Mesendoderm (in vitro differentiated cells): ENCODE measurements at regions not wholly inside any gene's neighbourhood (a gene's known extent, or its start where the extent isn't known, plus 50 kb on each side); places are given as distances from the start of the nearest gene placed in this dataset.

Experiments
- DNase-seq: peaks from one replicate; pipeline ENCODE4 v3.0.0; 2013
- H2AK5ac ChIP-seq: 2 replicates; pipeline ENCODE4 v1.6.1; 2013; ENCODE audit warnings: low read length, inconsistent platforms
- H2BK120ac ChIP-seq: 2 replicates; pipeline ENCODE4 v1.6.1; 2013; ENCODE audit warnings: low read depth, mild to moderate bottlenecking, low read length, moderate library complexity, mixed read lengths
- H2BK15ac ChIP-seq: replicated peaks from 2 replicates; pipeline ENCODE4 v1.6.1; 2013; ENCODE audit warnings: low read depth, mild to moderate bottlenecking, moderate library complexity
- H2BK5ac ChIP-seq: 2 replicates; pipeline ENCODE4 v1.6.1; 2013; ENCODE audit warnings: low read length, inconsistent platforms
- H3K18ac ChIP-seq: 2 replicates; pipeline ENCODE4 v1.6.1; 2013; ENCODE audit warnings: mild to moderate bottlenecking, low read length, mixed read lengths
- H3K23ac ChIP-seq: one replicate; pipeline ENCODE4 v1.6.1; 2013; ENCODE audit warnings: low read length
- H3K27ac ChIP-seq: 2 replicates; pipeline ENCODE4 v1.5.1; 2013; ENCODE audit warnings: low read depth, mild to moderate bottlenecking, inconsistent platforms, low read length, moderate library complexity
- H3K27me3 ChIP-seq: 2 replicates; pipeline ENCODE4 v1.6.1; 2013; ENCODE audit warnings: low read length, control low read depth, mild to moderate bottlenecking, inconsistent platforms; ENCODE audit not compliant: insufficient read depth, poor library complexity
- H3K36me3 ChIP-seq: 2 replicates; pipeline ENCODE4 v1.6.1; 2013; ENCODE audit warnings: low read length, inconsistent platforms; ENCODE audit not compliant: control insufficient read depth, insufficient read depth
- H3K4ac ChIP-seq: one replicate; pipeline ENCODE4 v1.6.1; 2013; ENCODE audit warnings: low read depth, mild to moderate bottlenecking, low read length, moderate library complexity
- H3K4me1 ChIP-seq: 2 replicates; pipeline ENCODE4 v1.6.1; 2013; ENCODE audit warnings: low read depth, low read length, inconsistent platforms; ENCODE audit not compliant: control insufficient read depth
- H3K4me2 ChIP-seq: 2 replicates; pipeline ENCODE4 v1.6.1; 2013; ENCODE audit warnings: low read length
- H3K4me3 ChIP-seq: 2 replicates; pipeline ENCODE4 v1.5.1; 2013; ENCODE audit warnings: mild to moderate bottlenecking, low read length
- H3K56ac ChIP-seq: one replicate; pipeline ENCODE4 v1.6.1; 2013; ENCODE audit warnings: low read length
- H3K79me1 ChIP-seq: 2 replicates; pipeline ENCODE4 v1.6.1; 2013; ENCODE audit warnings: low read length, inconsistent platforms
- H3K79me2 ChIP-seq: 2 replicates; pipeline ENCODE4 v1.6.1; 2013; ENCODE audit warnings: mild to moderate bottlenecking, low read length; ENCODE audit not compliant: control insufficient read depth, insufficient read depth
- H3K9ac ChIP-seq: 2 replicates; pipeline ENCODE4 v1.6.1; 2013; ENCODE audit warnings: low read length, inconsistent platforms
- H4K5ac ChIP-seq: one replicate; pipeline ENCODE4 v1.6.1; 2013; ENCODE audit warnings: low read length
- H4K8ac ChIP-seq: one replicate; pipeline ENCODE4 v1.6.1; 2013; ENCODE audit warnings: low read depth, mild to moderate bottlenecking, control low read depth, low read length, moderate library complexity
- WGBS: extraction: QIAGEN DNeasy Blood & Tissue Kit; methylation state at CpG from one replicate; pipeline ENCODE4 v1.1.7; 2013; ENCODE audit warnings: low lambda C conversion rate, missing lambda C conversion rate; ENCODE audit not compliant: insufficient coverage; ENCODE audit errors: extremely low coverage; 5-methylcytosine and 5-hydroxymethylcytosine counted together

DNA sequence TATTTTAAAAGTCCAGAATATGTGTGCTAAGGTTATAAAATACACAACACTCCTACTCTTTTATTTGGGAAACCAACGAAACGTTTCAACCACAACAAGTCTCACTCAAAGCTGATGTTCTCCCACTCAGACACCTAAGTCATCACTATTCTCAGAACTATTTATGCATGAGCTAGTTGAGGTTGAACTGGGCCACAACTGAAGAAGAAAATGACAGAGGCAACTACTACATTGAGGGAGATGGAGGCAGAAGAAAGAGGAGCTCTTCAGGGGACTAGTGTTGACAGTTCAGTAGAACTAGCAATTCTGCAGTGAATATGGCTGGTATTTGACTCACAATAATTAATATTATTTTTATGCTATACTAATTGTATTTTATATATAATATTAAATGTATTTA is 198.2 kb downstream of the SEC16B start:
- no peaks in the 10 kb centered on the region for H3K4me1 ChIP-seq
- H3K23ac ChIP-seq, result no peak overlapping the region
- DNase-seq, result no peak
- no peak overlapping the region for H3K18ac ChIP-seq
- H3K4ac ChIP-seq, result no peak overlapping the region
- H3K4me3 ChIP-seq, result no peak overlapping the region
- H4K5ac ChIP-seq, result no peak overlapping the region
- H2BK15ac ChIP-seq, result no peak overlapping the region
- no peaks in the 10 kb centered on the region for H3K27me3 ChIP-seq
- no CpG with 5 or more reads among the region's 2 CpGs for WGBS
- H3K9ac ChIP-seq, result no peak overlapping the region
- H3K79me1 ChIP-seq, result no peaks in the 10 kb centered on the region
- H3K27ac ChIP-seq, result no peak overlapping the region
- no peaks in the 10 kb centered on the region for H3K36me3 ChIP-seq
- no peak overlapping the region for H2BK5ac ChIP-seq
- H2BK120ac ChIP-seq, result no peak overlapping the region
- H3K4me2 ChIP-seq, result no peak overlapping the region
- no peaks in the 10 kb centered on the region for H3K79me2 ChIP-seq
- H2AK5ac ChIP-seq, result no peak overlapping the region
- no peak overlapping the region for H4K8ac ChIP-seq
- H3K56ac ChIP-seq, result no peak overlapping the region

DNA sequence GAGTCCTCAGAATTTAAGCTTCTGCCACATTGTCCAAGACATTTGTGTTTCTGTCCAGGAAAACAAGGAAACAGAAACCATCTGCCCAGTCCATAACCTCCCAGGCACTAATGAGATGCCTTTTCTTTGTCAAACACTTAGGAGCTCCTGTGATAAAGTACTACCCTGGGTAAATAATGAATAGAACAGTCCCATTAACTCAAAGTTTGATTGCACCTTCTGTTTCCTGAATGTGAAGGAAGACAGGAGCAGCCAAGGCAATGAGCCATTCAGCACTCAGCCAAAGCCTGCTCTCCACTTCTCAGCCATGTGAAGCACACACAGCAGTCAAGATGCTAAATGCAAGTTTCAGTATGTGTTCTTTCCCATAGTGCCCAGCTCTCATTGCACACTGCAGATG is 199.8 kb downstream of the SEC16B start:
- Histone ChIP-seq H3K56ac (no peak overlapping the region), H4K8ac (no peak overlapping the region), H3K79me1 (no peaks in the 10 kb centered on the region), H3K4ac (no peak overlapping the region), H3K4me2 (no peak overlapping the region), H3K4me1 (no peaks in the 10 kb centered on the region), H3K27ac (no peak overlapping the region), H3K4me3 (no peak overlapping the region), H3K36me3 (no peaks in the 10 kb centered on the region), H2BK15ac (no peak overlapping the region), H2BK120ac (no peak overlapping the region), H2AK5ac (no peak overlapping the region), H4K5ac (no peak overlapping the region), H3K18ac (no peak overlapping the region), H3K79me2 (no peaks in the 10 kb centered on the region), H3K9ac (no peak overlapping the region), H2BK5ac (no peak overlapping the region), H3K27me3 (no peaks in the 10 kb centered on the region), H3K23ac (no peak overlapping the region)
- no peak for DNase-seq

DNA sequence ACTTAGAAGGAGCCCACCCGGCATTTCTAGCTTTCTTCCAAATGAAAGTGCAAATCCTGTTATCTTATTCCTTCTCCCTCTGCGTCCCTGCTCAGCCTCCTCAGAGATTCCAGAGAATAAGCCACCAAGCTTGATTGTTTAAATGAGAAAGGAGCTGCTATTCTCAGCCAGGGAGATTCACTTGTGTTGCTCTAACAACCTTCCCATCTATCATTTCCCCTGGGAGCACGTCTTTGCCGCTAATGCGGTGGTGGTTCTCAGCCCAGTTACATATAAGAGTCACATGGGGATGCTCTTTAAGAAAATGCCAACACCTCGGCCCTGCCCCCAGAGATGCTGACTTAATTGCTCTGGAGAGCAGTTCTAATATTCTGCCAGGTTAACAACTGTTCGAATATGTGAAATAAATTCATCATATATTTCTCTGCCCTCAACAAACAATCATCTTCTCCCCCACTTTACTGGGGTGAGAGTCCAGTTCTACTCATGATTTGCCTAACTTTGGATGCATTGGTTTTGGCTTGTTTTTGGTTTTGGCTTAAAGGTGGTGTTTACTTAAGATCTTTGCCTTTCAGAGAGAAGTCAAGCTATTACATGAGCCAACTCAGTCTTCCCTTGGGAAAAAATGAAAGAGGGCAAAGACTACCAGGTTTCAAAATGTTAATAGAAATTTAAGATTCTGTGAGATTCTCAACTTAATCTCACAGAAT is 213.9 kb downstream of the SEC16B start:
- Histone ChIP-seq H3K36me3 (no peaks in the 10 kb centered on the region), H3K56ac (no peak overlapping the region), H2AK5ac (no peak overlapping the region), H3K27me3 (no peaks in the 10 kb centered on the region), H3K4ac (no peak overlapping the region), H4K5ac (no peak overlapping the region), H3K4me3 (no peak overlapping the region), H2BK5ac (no peak overlapping the region), H3K4me1 (no peaks in the 10 kb centered on the region), H3K79me2 (no peaks in the 10 kb centered on the region), H3K9ac (no peak overlapping the region), H4K8ac (no peak overlapping the region), H2BK15ac (no peak overlapping the region), H2BK120ac (no peak overlapping the region), H3K18ac (no peak overlapping the region), H3K4me2 (no peak overlapping the region), H3K79me1 (no peaks in the 10 kb centered on the region), H3K23ac (no peak overlapping the region), H3K27ac (no peak overlapping the region)
- no peak for DNase-seq
- WGBS, result no CpG with 5 or more reads among the region's 7 CpGs

DNA sequence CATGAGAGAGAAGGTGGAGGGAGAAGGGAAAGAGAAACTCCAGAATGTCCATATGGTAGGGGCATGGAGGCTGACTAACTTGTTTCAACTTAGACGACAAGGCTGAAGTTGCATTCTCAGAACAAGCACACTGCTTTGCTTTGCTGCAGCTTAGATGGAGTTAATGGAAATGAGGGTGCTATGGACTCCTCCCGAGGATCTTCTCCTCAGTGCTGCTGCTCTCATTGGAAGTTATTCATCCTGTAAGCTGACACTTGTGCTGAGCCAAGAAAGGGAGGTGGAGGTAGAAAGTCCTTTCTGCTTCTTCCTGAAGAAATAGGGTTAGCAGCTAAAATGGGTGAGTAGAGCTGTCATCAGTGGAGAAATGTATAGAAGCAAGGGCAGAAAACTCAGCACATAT is 215.3 kb downstream of the SEC16B start:
- H2AK5ac ChIP-seq, result no peak overlapping the region
- no peaks in the 10 kb centered on the region for H3K36me3 ChIP-seq
- no peak overlapping the region for H3K27ac ChIP-seq
- no peak overlapping the region for H3K56ac ChIP-seq
- no peak overlapping the region for H4K5ac ChIP-seq
- no peaks in the 10 kb centered on the region for H3K79me2 ChIP-seq
- no peaks in the 10 kb centered on the region for H3K27me3 ChIP-seq
- H2BK120ac ChIP-seq, result no peak overlapping the region
- no peak overlapping the region for H3K9ac ChIP-seq
- no peak overlapping the region for H3K4me2 ChIP-seq
- DNase-seq, result no peak
- H3K4me1 ChIP-seq, result no peaks in the 10 kb centered on the region
- H4K8ac ChIP-seq, result no peak overlapping the region
- no peak overlapping the region for H3K4me3 ChIP-seq
- no peak overlapping the region for H3K23ac ChIP-seq
- H3K18ac ChIP-seq, result no peak overlapping the region
- H2BK5ac ChIP-seq, result no peak overlapping the region
- WGBS, result no CpG with 5 or more reads among the region's 2 CpGs
- no peak overlapping the region for H3K4ac ChIP-seq
- no peaks in the 10 kb centered on the region for H3K79me1 ChIP-seq
- H2BK15ac ChIP-seq, result no peak overlapping the region

DNA sequence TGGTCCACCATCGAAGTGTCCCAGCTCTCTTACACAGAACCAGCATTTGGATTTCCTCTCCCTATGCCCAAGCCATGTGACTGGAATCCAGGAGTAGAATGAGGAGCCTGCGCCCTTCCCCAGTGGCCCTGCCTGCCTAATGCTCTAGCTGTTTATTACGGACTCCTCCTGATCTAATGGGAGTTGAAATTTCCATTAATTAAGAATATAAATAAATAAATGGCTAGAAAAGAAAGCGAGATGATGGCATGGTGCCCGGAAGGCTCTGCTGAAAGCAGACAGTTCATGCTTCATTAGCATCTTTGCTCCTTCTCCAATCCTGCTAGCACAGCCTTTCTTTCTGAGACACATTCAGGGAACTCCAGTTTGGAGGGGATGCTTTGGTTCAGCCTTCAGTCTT is 216.2 kb downstream of the SEC16B start:
- Histone ChIP-seq H4K5ac (no peak overlapping the region), H3K36me3 (no peaks in the 10 kb centered on the region), H3K27ac (no peak overlapping the region), H3K4me1 (no peaks in the 10 kb centered on the region), H3K9ac (no peak overlapping the region), H3K56ac (no peak overlapping the region), H2BK120ac (no peak overlapping the region), H3K18ac (no peak overlapping the region), H3K79me1 (no peaks in the 10 kb centered on the region), H3K4me3 (no peak overlapping the region), H3K27me3 (no peaks in the 10 kb centered on the region), H2AK5ac (no peak overlapping the region), H3K79me2 (no peaks in the 10 kb centered on the region), H4K8ac (no peak overlapping the region), H3K23ac (no peak overlapping the region), H2BK15ac (no peak overlapping the region), H3K4ac (no peak overlapping the region), H3K4me2 (no peak overlapping the region), H2BK5ac (no peak overlapping the region)
- DNase-seq, result no peak
- WGBS, result no CpG with 5 or more reads among the region's 5 CpGs

DNA sequence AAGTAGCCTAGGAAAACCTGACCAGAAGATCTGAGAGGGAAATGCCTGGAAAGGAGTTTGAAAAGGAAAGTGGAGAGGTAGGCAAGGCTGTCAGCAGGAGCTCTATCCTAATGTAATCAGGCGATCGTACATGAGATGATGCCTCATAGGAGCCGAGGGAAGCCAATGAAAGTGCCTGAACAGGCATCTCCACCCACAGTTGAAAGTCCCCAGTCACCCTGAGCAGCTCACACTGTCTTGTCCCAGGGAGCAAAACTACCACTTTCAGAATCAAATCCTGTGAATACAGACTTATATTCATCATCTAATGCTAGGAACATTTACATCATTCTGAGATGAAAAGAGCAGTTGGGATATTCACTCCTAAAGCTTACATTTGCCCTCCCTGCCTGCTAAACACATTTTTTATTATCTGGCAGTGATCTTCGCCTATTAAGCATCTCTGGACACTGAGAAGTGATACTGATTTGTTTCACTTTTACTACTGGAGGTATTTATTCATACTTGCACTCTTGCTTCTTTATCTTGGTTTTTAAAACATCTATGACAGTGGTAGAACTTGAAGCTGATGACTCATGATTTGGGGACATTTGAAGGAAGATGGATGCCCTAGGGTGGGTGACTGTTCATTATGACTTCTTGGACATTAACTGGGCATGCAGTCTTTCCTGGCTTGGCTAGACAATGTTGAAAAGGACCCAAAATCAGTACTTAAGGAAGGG is 221.6 kb downstream of the SEC16B start:
- Histone ChIP-seq H2BK15ac (no peak overlapping the region), H3K79me2 (no peaks in the 10 kb centered on the region)

More for the DNA sequence above, 221.6 kb downstream of the SEC16B start:
- Histone ChIP-seq H3K79me1 (no peaks in the 10 kb centered on the region), H4K8ac (no peak overlapping the region), H3K4me3 (no peak overlapping the region), H4K5ac (no peak overlapping the region), H3K18ac (no peak overlapping the region), H3K36me3 (no peaks in the 10 kb centered on the region), H2BK120ac (no peak overlapping the region), H3K27ac (no peak overlapping the region), H3K27me3 (no peaks in the 10 kb centered on the region), H3K56ac (no peak overlapping the region), H3K4ac (no peak overlapping the region), H3K4me2 (no peak overlapping the region), H3K4me1 (no peaks in the 10 kb centered on the region), H3K23ac (no peak overlapping the region), H3K9ac (no peak overlapping the region), H2BK5ac (no peak overlapping the region), H2AK5ac (no peak overlapping the region)
- WGBS, result no CpG with 5 or more reads among the region's 4 CpGs
- DNase-seq, result no peak
